K562 (cell line): ENCODE measurements at regions not wholly inside any gene's neighbourhood (a gene's known extent, or its start where the extent isn't known, plus 50 kb on each side); places are given as distances from the start of the nearest gene placed in this dataset.

Source experiments
- ATAC-seq: fragments of 200-7000 bp; cut with Tn5 transposase; 3 replicates; pipeline ENCODE4 v1.9.1; 2020; ENCODE audit warnings: moderate library complexity
- BruUV-seq: library from RNA; stranded (reverse); fragments of 400-500 nt; replicated peaks from 2 replicates; lab custom pipeline; 2021; lab: Mats Ljungman, UMichigan
- CTCF ChIA-PET: fragments of 300-600 bp; formaldehyde crosslinking; extraction: SDS; loops from one replicate; lab custom pipeline; 2021; ENCODE audit warnings: low intra/inter-chr PET ratio; lab: Yijun Ruan, JAX
- POLR2A ChIA-PET: fragments of 300-600, 350-650 bp; sonication (Branson Sonifier 250); formaldehyde crosslinking; extraction: SDS; loops from one replicate; lab custom pipeline; 2021; ENCODE audit warnings: antibody characterized with exemption, inconsistent platforms; lab: Yijun Ruan, JAX
- DNase-seq, 4 experiments: peaks; one replicate each; pipeline versions ENCODE4 v3.0.0 to v3.0.0-alpha.2; 2011 to 2018; ENCODE audit warnings: low spot score in 3 of 4, mixed read lengths in 3 of 4; ENCODE audit errors: extremely low read depth in 1 of 4
- FAIRE-seq: peaks from 2 replicates; lab custom pipeline; 2011; peaks lifted over from hg19 to GRCh38; lab: Jason Lieb, UNC
- H2AFZ ChIP-seq: 2 replicates; pipeline ENCODE4 v1.6.0; 2011; ENCODE audit warnings: low read depth, low read length, control low read depth, inconsistent platforms
- H3K27ac ChIP-seq: fragments of 200-600 bp; 3 replicates; pipeline ENCODE4 v1.8.0; 2011; ENCODE audit warnings: low read depth, mild to moderate bottlenecking, control low read depth, inconsistent platforms, low read length, moderate library complexity, mixed read lengths; ENCODE audit errors: extremely low read depth
- H3K27me3 ChIP-seq, 2 experiments: fragments of 300-600 bp in 1 of 2; 2 replicates in 1 of 2; 3 replicates in 1 of 2; pipeline versions ENCODE4 v1.6.0 to v1.8.0; 2011; ENCODE audit warnings: inconsistent platforms in 2 of 2, low read length in 2 of 2, mild to moderate bottlenecking in 1 of 2, mixed read lengths in 1 of 2, moderate library complexity in 1 of 2; ENCODE audit not compliant: control insufficient read depth in 2 of 2, insufficient read depth in 2 of 2
- H3K36me3 ChIP-seq: fragments of 300-600 bp; 3 replicates; pipeline ENCODE4 v1.8.0; 2011; ENCODE audit warnings: mild to moderate bottlenecking, low read length, inconsistent platforms; ENCODE audit not compliant: control insufficient read depth, insufficient read depth
- H3K4me1 ChIP-seq, 2 experiments: fragments of 200-600 bp in 1 of 2; replicated peaks in 1 of 2; 2 replicates in 1 of 2; 3 replicates in 1 of 2; pipeline versions ENCODE4 v1.5.1 to v1.8.0; 2011; ENCODE audit warnings: inconsistent platforms in 2 of 2, low read length in 2 of 2, mild to moderate bottlenecking in 1 of 2, mixed read lengths in 1 of 2, moderate library complexity in 1 of 2; ENCODE audit not compliant: control insufficient read depth in 2 of 2, insufficient read depth in 2 of 2
- H3K4me2 ChIP-seq: 2 replicates; pipeline ENCODE4 v1.6.1; 2011; ENCODE audit warnings: low read length, control low read depth, inconsistent platforms, mixed read lengths; ENCODE audit not compliant: insufficient read depth
- H3K4me3 ChIP-seq: fragments of 200-600 bp; sonication (generic), shearing (Covaris generic); 2 replicates; pipeline ENCODE4 v1.5.1; 2016; ENCODE audit warnings: control low read depth, inconsistent platforms
- H3K79me2 ChIP-seq: fragments of 200-600 bp; 3 replicates; pipeline ENCODE4 v1.8.0; 2011; ENCODE audit warnings: low read length, inconsistent platforms; ENCODE audit not compliant: control insufficient read depth, insufficient read depth
- H3K9ac ChIP-seq, 2 experiments: 2 replicates each; pipeline versions ENCODE4 v1.6.0 to v1.6.1; 2011; ENCODE audit warnings: low read depth in 2 of 2, low read length in 2 of 2, control low read depth in 1 of 2, inconsistent platforms in 1 of 2, mild to moderate bottlenecking in 1 of 2, mixed read lengths in 1 of 2; ENCODE audit not compliant: insufficient read depth in 1 of 2
- H3K9me1 ChIP-seq: one replicate; pipeline ENCODE4 v1.6.0; 2011; ENCODE audit warnings: inconsistent platforms, mild to moderate bottlenecking, low read length, moderate library complexity; ENCODE audit not compliant: control insufficient read depth, insufficient read depth
- H3K9me3 ChIP-seq: replicated peaks from 2 replicates; pipeline ENCODE4 v1.5.1; 2011; ENCODE audit warnings: low read depth, low read length, inconsistent platforms; ENCODE audit not compliant: control insufficient read depth, insufficient read depth
- H4K20me1 ChIP-seq: replicated peaks from 2 replicates; pipeline ENCODE4 v1.6.1; 2011; ENCODE audit warnings: low read length, inconsistent platforms, mixed read lengths; ENCODE audit not compliant: control insufficient read depth, insufficient read depth
- CCAR2 ChIP-seq: fragments of 200-400 bp; formaldehyde crosslinking; IDR thresholded peaks from 2 replicates; pipeline ENCODE4 v1.6.1; 2017; ENCODE audit warnings: mild to moderate bottlenecking, low read depth, low read length
- CTBP1 ChIP-seq: fragments of 450-650 bp; IDR thresholded peaks from 2 replicates; pipeline ENCODE4 v1.6.1; 2016; ENCODE audit warnings: borderline replicate concordance
- NCOR1 ChIP-seq: fragments of 450-650 bp; IDR thresholded peaks from 2 replicates; pipeline ENCODE4 v1.6.1; 2016; ENCODE audit warnings: mild to moderate bottlenecking, moderate library complexity
- RFX7 ChIP-seq: fragments of 250-450 bp; sonication (Bioruptor Pico); IDR thresholded peaks from 2 replicates; pipeline ENCODE4 v1.5.1; 2021; ENCODE audit warnings: mild to moderate bottlenecking
- SIN3A ChIP-seq, 2 experiments: fragments of 150-350 bp in 1 of 2; IDR thresholded peaks; 2 replicates each; pipeline ENCODE4 v1.6.1; 2011 to 2016; ENCODE audit warnings: borderline replicate concordance in 2 of 2, low read depth in 2 of 2, low read length in 2 of 2, mild to moderate bottlenecking in 2 of 2, moderate library complexity in 2 of 2; ENCODE audit not compliant: control insufficient read depth in 1 of 2
- ZBED1 ChIP-seq: IDR thresholded peaks from 2 replicates; pipeline ENCODE4 v1.6.1; 2014
- WGBS: fragments of 100-300 bp; shearing (Covaris generic); methylation state at CpG from one replicate; pipeline ENCODE4 v1.1.6; 2016; ENCODE audit warnings: low coverage, mixed read lengths; ENCODE audit not compliant: insufficient coverage; ENCODE audit errors: missing lambda C conversion rate; 5-methylcytosine and 5-hydroxymethylcytosine counted together
- in situ Hi-C: fragments of 300-500 bp; cut with MboI; formaldehyde crosslinking; loops from 4 replicates; pipeline ENCODE4 v1.15.0; 2018; ENCODE audit warnings: inconsistent platforms, mixed read lengths
- intact Hi-C: fragments of 100-400 bp; cut with micrococcal nuclease; formaldehyde crosslinking; loops from 2 replicates; pipeline ENCODE4 v1.14.2; 2022
- TF ChIP-seq, protein P1 (sequence below): fragments of 450-650 bp; conservative IDR thresholded peaks from 2 replicates; pipeline ENCODE4 v1.6.1; 2016; ENCODE audit warnings: missing genetic modification characterization, low read depth, mild to moderate bottlenecking, control low read depth, missing compliant biosample characterization
- TF ChIP-seq, protein P2 (sequence below), 2 experiments: fragments of 450-650 bp; IDR thresholded peaks; 2 replicates each; pipeline ENCODE4 v1.6.1; 2018; ENCODE audit warnings: mild to moderate bottlenecking in 2 of 2, low read depth in 1 of 2; ENCODE audit not compliant: partially characterized antibody in 2 of 2

DNA sequence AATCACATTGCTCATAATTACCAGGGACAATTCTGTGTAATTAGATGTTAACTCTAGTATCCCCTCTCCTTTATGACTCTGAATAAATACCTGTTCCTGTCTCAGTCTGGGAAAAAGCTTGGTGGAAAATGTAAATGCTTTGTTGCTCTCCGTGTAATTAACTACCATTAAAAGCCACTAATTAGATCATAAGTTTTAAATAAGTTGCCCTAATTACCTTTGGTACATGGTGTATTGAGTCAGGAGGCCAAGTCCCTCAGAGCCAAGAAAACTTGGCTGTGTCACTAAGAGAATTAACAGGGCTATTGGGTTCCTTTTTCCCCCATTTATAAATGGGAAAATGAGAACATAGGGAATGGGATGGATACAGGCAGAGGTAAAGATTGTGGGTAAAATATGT, 617.6 kb downstream of the TLR4 start (continued):
- TF ChIP-seq, protein P1, sequence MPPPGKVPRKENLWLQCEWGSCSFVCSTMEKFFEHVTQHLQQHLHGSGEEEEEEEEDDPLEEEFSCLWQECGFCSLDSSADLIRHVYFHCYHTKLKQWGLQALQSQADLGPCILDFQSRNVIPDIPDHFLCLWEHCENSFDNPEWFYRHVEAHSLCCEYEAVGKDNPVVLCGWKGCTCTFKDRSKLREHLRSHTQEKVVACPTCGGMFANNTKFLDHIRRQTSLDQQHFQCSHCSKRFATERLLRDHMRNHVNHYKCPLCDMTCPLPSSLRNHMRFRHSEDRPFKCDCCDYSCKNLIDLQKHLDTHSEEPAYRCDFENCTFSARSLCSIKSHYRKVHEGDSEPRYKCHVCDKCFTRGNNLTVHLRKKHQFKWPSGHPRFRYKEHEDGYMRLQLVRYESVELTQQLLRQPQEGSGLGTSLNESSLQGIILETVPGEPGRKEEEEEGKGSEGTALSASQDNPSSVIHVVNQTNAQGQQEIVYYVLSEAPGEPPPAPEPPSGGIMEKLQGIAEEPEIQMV (tag), result no peak
- TF ChIP-seq, protein P2, sequence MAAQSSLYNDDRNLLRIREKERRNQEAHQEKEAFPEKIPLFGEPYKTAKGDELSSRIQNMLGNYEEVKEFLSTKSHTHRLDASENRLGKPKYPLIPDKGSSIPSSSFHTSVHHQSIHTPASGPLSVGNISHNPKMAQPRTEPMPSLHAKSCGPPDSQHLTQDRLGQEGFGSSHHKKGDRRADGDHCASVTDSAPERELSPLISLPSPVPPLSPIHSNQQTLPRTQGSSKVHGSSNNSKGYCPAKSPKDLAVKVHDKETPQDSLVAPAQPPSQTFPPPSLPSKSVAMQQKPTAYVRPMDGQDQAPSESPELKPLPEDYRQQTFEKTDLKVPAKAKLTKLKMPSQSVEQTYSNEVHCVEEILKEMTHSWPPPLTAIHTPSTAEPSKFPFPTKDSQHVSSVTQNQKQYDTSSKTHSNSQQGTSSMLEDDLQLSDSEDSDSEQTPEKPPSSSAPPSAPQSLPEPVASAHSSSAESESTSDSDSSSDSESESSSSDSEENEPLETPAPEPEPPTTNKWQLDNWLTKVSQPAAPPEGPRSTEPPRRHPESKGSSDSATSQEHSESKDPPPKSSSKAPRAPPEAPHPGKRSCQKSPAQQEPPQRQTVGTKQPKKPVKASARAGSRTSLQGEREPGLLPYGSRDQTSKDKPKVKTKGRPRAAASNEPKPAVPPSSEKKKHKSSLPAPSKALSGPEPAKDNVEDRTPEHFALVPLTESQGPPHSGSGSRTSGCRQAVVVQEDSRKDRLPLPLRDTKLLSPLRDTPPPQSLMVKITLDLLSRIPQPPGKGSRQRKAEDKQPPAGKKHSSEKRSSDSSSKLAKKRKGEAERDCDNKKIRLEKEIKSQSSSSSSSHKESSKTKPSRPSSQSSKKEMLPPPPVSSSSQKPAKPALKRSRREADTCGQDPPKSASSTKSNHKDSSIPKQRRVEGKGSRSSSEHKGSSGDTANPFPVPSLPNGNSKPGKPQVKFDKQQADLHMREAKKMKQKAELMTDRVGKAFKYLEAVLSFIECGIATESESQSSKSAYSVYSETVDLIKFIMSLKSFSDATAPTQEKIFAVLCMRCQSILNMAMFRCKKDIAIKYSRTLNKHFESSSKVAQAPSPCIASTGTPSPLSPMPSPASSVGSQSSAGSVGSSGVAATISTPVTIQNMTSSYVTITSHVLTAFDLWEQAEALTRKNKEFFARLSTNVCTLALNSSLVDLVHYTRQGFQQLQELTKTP (IDR thresholded peaks at IDR 0.05; ENCODE audit: low read depth in 1 of 2, partially characterized antibody in 2 of 2), result no peak

DNA sequence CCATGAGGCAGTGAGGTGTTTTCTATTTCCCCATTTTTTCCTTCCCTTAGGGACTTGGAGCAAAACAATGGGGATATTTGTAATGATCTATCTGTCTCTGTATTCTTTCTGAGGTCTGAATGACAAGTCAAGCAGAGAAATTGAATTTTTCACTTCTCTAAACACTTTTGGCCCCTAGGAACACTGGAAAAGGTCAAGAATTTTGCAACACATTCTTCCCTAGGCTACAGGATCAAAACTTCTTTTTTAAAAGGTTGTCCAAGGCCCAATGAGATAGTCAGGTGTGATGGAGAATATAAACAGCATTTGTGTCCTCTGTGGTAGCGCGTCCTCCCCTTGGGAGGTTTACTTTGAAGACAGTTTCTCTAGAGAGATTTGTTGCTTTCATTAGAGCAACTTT, 620.5 kb downstream of the TLR4 start:
- no peaks in the 10 kb centered on the region for H3K79me2 ChIP-seq
- CTCF ChIA-PET, result no interaction called here
- no peaks in the 10 kb centered on the region for H3K36me3 ChIP-seq
- no peak overlapping the region for H3K4me3 ChIP-seq
- in situ Hi-C loops (no loop called here), intact Hi-C loops (no loop called here)
- no peaks in the 10 kb centered on the region for H3K4me1 ChIP-seq
- no TSS peak for BruUV-seq
- H3K27ac ChIP-seq, result no peak overlapping the region
- H2AFZ ChIP-seq, result no peak overlapping the region
- no peak for TF ChIP-seq CCAR2
- TF ChIP-seq RFX7 (CRISPR knock-in tag), result no peak
- TF ChIP-seq ZBED1, result no peak
- TF ChIP-seq SIN3A (IDR thresholded peaks at IDR 0.05; ENCODE audit: borderline replicate concordance in 2 of 2, control insufficient read depth in 1 of 2, low read depth in 2 of 2, low read length in 2 of 2), result no peak
- no peak for TF ChIP-seq NCOR1
- no peak for TF ChIP-seq CTBP1
- H3K27me3 ChIP-seq, result no peaks in the 10 kb centered on the region
- no peak for FAIRE-seq
- ATAC-seq, result no peak
- H3K9ac ChIP-seq, result no peak overlapping the region
- POLR2A ChIA-PET, result no interaction called here
- H3K4me2 ChIP-seq, result no peak overlapping the region
- H4K20me1 ChIP-seq, result no peaks in the 10 kb centered on the region
- no peak for DNase-seq
- no peaks in the 10 kb centered on the region for H3K9me1 ChIP-seq
- H3K9me3 ChIP-seq, result no peaks in the 10 kb centered on the region
- WGBS, result 0% methylated on average over 2 of the region's 2 CpGs
